Caco-2 (cell line): ENCODE measurements at regions not wholly inside any gene's neighbourhood (a gene's known extent, or its start where the extent isn't known, plus 50 kb on each side); places are given as distances from the start of the nearest gene placed in this dataset.

Source experiments
- BruUV-seq: library from RNA; stranded (reverse); fragments of 400-500 nt; replicated peaks from 2 replicates; lab custom pipeline; 2021; lab: Mats Ljungman, UMichigan
- CTCF ChIA-PET: fragments of 300-600 bp; sonication (Branson Sonifier 250); formaldehyde crosslinking; loops from one replicate; lab custom pipeline; 2022; ENCODE audit warnings: antibody characterized with exemption; lab: Charles Lee
- POLR2A ChIA-PET: fragments of 300-600 bp; sonication (Branson Sonifier 250); formaldehyde crosslinking; loops from one replicate; lab custom pipeline; 2022; ENCODE audit warnings: antibody characterized with exemption; lab: Charles Lee
- DNase-seq, 2 experiments: peaks; one replicate each; pipeline versions ENCODE4 v3.0.0 to v3.0.0-alpha.2; 2020 to 2022
- H3K27me3 ChIP-seq: replicated peaks from 2 replicates; pipeline ENCODE4 v1.6.0; 2011; ENCODE audit warnings: low read length; ENCODE audit not compliant: control insufficient read depth, insufficient read depth
- H3K36me3 ChIP-seq: 2 replicates; pipeline ENCODE4 v1.5.1; 2011; ENCODE audit warnings: low read length; ENCODE audit not compliant: control insufficient read depth, insufficient read depth
- H3K4me1 ChIP-seq: fragments of 250-450 bp; sonication (Bioruptor Pico); 2 replicates; pipeline ENCODE4 v1.5.1; 2020; ENCODE audit warnings: mild to moderate bottlenecking
- H3K4me3 ChIP-seq: 2 replicates; pipeline ENCODE4 v1.5.1; 2011; ENCODE audit warnings: low read depth, mild to moderate bottlenecking, control low read depth, low read length
- H3K9me3 ChIP-seq: fragments of 250-450 bp; sonication (Bioruptor Pico); 2 replicates; pipeline ENCODE4 v1.5.1; 2020; ENCODE audit warnings: mild to moderate bottlenecking, moderate library complexity
- H3K27ac Mint-ChIP-seq: one replicate; pipeline ENCODE4 v1.8.0; 2022; ENCODE audit warnings: mixed read lengths; ENCODE audit not compliant: unreplicated experiment
- H3K27me3 Mint-ChIP-seq: one replicate; pipeline ENCODE4 v1.8.0; 2022; ENCODE audit warnings: mixed read lengths; ENCODE audit not compliant: insufficient read depth, unreplicated experiment
- H3K36me3 Mint-ChIP-seq: one replicate; pipeline ENCODE4 v1.8.0; 2022; ENCODE audit warnings: mild to moderate bottlenecking, mixed read lengths; ENCODE audit not compliant: insufficient read depth, unreplicated experiment
- H3K4me1 Mint-ChIP-seq: one replicate; pipeline ENCODE4 v1.8.0; 2022; ENCODE audit warnings: low read depth, mixed read lengths; ENCODE audit not compliant: unreplicated experiment
- H3K4me3 Mint-ChIP-seq: one replicate; pipeline ENCODE4 v1.8.0; 2022; ENCODE audit warnings: mild to moderate bottlenecking, moderate library complexity, mixed read lengths; ENCODE audit not compliant: unreplicated experiment
- H3K9me3 Mint-ChIP-seq: one replicate; pipeline ENCODE4 v1.8.0; 2022; ENCODE audit warnings: mixed read lengths; ENCODE audit not compliant: unreplicated experiment
- intact Hi-C: fragments of 100-400 bp; cut with micrococcal nuclease; formaldehyde crosslinking; loops from one replicate; pipeline ENCODE4 v1.10.0; 2022; ENCODE audit not compliant: unreplicated experiment
- TF ChIP-seq, protein P1 (sequence below), 2 experiments: fragments of 200-600 bp in 1 of 2; IDR thresholded peaks; 1 replicate in 1 of 2; 2 replicates in 1 of 2; pipeline versions ENCODE4 v1.5.1 to v1.8.0; 2011 to 2022; ENCODE audit warnings: antibody characterized with exemption in 1 of 2, control low read depth in 1 of 2, inconsistent platforms in 1 of 2, low read depth in 1 of 2, low read length in 1 of 2, mild to moderate bottlenecking in 1 of 2, moderate library complexity in 1 of 2; ENCODE audit not compliant: insufficient read depth in 1 of 2, severe bottlenecking in 1 of 2, unreplicated experiment in 1 of 2

DNA sequence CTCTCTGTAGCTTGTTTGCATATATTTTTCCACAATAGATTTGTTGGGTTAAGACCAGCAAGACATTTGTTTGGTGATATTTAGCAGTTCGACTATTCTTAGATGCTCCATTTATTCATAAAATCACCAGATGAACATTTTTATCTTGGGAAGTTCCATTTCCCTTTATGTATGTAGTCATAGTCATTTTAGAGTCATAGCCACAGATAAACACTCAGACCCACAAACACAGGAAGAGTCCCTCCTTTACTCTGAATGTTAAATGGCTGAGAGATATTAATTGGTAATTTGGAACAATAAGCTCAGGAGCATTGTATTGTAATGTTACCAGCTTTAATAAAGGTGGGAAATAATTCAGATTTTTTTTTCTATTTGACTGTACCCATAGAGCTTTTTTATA is 1608.7 kb downstream of the STIM2 start:
- Mint-ChIP-seq H3K9me3 (no peaks in the 10 kb centered on the region), H3K27ac (no peak overlapping the region), H3K4me3 (no peak overlapping the region), H3K27me3 (no peaks in the 10 kb centered on the region), H3K36me3 (no peaks in the 10 kb centered on the region), H3K4me1 (no peaks in the 10 kb centered on the region)
- no peaks in the 10 kb centered on the region for H3K4me1 ChIP-seq
- DNase-seq = no peak
- BruUV-seq = no TSS peak
- 0 out of 2 replicates have a peak, but pooled peaks cover 2% of the 10 kb centered on the region for H3K9me3 ChIP-seq
- CTCF ChIA-PET = no interaction called here
- intact Hi-C loops = no loop called here
- TF ChIP-seq, protein P1, sequence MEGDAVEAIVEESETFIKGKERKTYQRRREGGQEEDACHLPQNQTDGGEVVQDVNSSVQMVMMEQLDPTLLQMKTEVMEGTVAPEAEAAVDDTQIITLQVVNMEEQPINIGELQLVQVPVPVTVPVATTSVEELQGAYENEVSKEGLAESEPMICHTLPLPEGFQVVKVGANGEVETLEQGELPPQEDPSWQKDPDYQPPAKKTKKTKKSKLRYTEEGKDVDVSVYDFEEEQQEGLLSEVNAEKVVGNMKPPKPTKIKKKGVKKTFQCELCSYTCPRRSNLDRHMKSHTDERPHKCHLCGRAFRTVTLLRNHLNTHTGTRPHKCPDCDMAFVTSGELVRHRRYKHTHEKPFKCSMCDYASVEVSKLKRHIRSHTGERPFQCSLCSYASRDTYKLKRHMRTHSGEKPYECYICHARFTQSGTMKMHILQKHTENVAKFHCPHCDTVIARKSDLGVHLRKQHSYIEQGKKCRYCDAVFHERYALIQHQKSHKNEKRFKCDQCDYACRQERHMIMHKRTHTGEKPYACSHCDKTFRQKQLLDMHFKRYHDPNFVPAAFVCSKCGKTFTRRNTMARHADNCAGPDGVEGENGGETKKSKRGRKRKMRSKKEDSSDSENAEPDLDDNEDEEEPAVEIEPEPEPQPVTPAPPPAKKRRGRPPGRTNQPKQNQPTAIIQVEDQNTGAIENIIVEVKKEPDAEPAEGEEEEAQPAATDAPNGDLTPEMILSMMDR (IDR thresholded peaks at IDR 0.05; ENCODE audit: insufficient read depth in 1 of 2, low read depth in 1 of 2, low read length in 1 of 2, severe bottlenecking in 1 of 2, unreplicated experiment in 1 of 2) = no peak
- H3K27me3 ChIP-seq = no peaks in the 10 kb centered on the region
- no peak overlapping the region for H3K4me3 ChIP-seq
- POLR2A ChIA-PET = no interaction called here
- H3K36me3 ChIP-seq = no peaks in the 10 kb centered on the region

DNA sequence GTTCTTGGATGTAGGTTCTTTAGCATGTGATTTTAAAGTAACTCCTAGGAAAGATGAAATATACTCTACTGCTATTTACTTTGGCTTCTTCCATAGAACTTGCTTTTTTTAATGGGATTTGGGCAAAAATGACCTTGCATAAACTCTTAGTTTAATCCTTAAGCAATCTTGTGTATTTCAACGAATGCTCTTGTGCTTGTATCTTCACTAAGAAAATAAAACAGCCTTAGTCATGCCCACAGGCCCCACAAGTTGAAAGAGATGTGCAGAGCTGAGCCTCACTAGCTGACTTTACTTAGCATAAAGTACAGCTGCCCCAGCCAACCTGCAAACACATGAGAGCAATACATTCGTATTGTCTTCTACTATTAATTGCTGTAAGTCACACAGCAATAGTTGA is 1609.2 kb downstream of the STIM2 start:
- CTCF ChIA-PET = no interaction called here
- POLR2A ChIA-PET = no interaction called here
- no peaks in the 10 kb centered on the region for H3K4me1 ChIP-seq
- H3K9me3 ChIP-seq = 0 out of 2 replicates have a peak, but pooled peaks cover 2% of the 10 kb centered on the region
- Mint-ChIP-seq H3K27me3 (no peaks in the 10 kb centered on the region), H3K36me3 (no peaks in the 10 kb centered on the region), H3K4me3 (no peak overlapping the region), H3K9me3 (no peaks in the 10 kb centered on the region), H3K27ac (no peak overlapping the region), H3K4me1 (no peaks in the 10 kb centered on the region)
- no peaks in the 10 kb centered on the region for H3K27me3 ChIP-seq
- DNase-seq = no peak
- H3K4me3 ChIP-seq = no peak overlapping the region
- no peaks in the 10 kb centered on the region for H3K36me3 ChIP-seq
- intact Hi-C loops = no loop called here
- no TSS peak for BruUV-seq
- TF ChIP-seq, protein P1 (IDR thresholded peaks at IDR 0.05; ENCODE audit: insufficient read depth in 1 of 2, low read depth in 1 of 2, low read length in 1 of 2, severe bottlenecking in 1 of 2, unreplicated experiment in 1 of 2) = no peak

DNA sequence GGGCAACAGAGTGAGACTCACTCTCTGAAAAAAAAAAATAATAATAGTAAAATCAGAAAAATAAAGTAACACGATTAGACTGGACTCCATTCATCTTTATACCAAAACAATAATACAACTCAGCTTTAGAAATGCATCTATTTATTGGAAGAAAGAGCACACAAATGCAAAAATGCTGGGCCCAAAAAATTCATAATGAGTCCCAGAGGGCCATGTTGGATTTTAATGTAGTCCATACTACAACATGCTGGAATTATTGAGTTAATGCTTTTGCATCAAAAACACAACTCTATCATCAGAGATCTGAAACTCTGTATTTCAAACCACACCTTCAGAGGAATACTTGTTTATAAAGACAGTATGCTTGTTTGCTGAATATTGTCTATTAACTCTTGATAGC is 1614.7 kb downstream of the STIM2 start:
- Mint-ChIP-seq H3K9me3 (no peaks in the 10 kb centered on the region), H3K4me3 (no peak overlapping the region), H3K27ac (no peak overlapping the region), H3K4me1 (no peaks in the 10 kb centered on the region), H3K36me3 (no peaks in the 10 kb centered on the region), H3K27me3 (no peaks in the 10 kb centered on the region)
- no TSS peak for BruUV-seq
- no peak overlapping the region for H3K4me3 ChIP-seq
- no peaks in the 10 kb centered on the region for H3K9me3 ChIP-seq
- H3K27me3 ChIP-seq = no peaks in the 10 kb centered on the region
- no peaks in the 10 kb centered on the region for H3K4me1 ChIP-seq
- ChIA-PET POLR2A (no interaction called here), CTCF (no interaction called here)
- TF ChIP-seq, protein P1 (IDR thresholded peaks at IDR 0.05; ENCODE audit: insufficient read depth in 1 of 2, low read depth in 1 of 2, low read length in 1 of 2, severe bottlenecking in 1 of 2, unreplicated experiment in 1 of 2) = no peak
- DNase-seq = no peak
- no peaks in the 10 kb centered on the region for H3K36me3 ChIP-seq
- intact Hi-C loops = no loop called here
